Retinal pigment epithelial cell (primary cell): ENCODE measurements at regions not wholly inside any gene's neighbourhood (a gene's known extent, or its start where the extent isn't known, plus 50 kb on each side); places are given as distances from the start of the nearest gene placed in this dataset.

Source experiments
- DNase-seq: peaks from one replicate; pipeline ENCODE4 v3.0.0-alpha.2; 2010; ENCODE audit warnings: low read depth
- H3K4me3 ChIP-seq: 2 replicates; pipeline ENCODE4 v1.5.1; 2011; ENCODE audit warnings: mild to moderate bottlenecking, low read length, control low read depth, moderate library complexity
- TF ChIP-seq, protein P1 (sequence below): conservative IDR thresholded peaks from 2 replicates; pipeline ENCODE4 v1.5.1; 2011; ENCODE audit warnings: low read depth, low read length, control low read depth, inconsistent platforms

DNA sequence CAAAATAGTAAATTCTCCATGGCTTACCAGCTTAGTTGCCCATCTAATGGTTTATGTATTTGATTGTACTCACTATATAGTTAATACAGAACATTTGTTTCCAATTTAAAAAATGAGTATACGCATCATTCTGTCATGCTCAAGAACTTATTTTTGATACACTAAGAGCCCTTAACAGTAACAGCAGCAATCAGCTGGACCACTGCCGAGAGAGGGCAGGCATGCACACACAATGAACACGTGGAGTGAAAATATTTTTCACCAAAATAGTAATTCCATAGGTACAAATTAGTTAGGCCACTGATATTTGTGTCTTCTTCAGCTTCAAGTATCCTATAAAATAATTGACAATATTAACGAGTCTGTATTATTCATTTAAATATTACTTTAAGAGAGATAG lies 109.9 kb downstream of the KLF12 start:
- no peak for DNase-seq
- TF ChIP-seq, protein P1, sequence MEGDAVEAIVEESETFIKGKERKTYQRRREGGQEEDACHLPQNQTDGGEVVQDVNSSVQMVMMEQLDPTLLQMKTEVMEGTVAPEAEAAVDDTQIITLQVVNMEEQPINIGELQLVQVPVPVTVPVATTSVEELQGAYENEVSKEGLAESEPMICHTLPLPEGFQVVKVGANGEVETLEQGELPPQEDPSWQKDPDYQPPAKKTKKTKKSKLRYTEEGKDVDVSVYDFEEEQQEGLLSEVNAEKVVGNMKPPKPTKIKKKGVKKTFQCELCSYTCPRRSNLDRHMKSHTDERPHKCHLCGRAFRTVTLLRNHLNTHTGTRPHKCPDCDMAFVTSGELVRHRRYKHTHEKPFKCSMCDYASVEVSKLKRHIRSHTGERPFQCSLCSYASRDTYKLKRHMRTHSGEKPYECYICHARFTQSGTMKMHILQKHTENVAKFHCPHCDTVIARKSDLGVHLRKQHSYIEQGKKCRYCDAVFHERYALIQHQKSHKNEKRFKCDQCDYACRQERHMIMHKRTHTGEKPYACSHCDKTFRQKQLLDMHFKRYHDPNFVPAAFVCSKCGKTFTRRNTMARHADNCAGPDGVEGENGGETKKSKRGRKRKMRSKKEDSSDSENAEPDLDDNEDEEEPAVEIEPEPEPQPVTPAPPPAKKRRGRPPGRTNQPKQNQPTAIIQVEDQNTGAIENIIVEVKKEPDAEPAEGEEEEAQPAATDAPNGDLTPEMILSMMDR = peak; percentile 28
- no peak overlapping the region for H3K4me3 ChIP-seq

DNA sequence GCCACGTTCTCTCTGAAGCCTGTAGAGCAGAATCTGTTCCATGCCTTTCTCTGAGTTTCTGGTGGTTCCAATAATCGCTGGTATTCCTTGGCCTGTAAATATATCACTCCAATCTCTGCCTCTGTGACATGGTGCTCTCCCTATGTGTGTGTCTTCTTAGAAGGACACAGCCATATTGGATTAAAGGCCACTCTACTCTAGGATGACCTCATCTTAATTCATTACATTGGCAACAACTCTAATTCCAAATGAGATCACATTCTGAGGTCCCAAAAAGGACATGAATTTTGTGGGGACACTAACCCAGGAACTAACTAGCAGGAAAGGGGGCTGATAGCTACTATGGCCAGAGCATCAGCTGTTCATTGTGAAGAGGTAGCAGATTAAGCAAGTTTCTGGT lies 110.7 kb downstream of the KLF12 start:
- TF ChIP-seq, protein P1 = no peak
- no peak for DNase-seq
- H3K4me3 ChIP-seq = no peak overlapping the region

DNA sequence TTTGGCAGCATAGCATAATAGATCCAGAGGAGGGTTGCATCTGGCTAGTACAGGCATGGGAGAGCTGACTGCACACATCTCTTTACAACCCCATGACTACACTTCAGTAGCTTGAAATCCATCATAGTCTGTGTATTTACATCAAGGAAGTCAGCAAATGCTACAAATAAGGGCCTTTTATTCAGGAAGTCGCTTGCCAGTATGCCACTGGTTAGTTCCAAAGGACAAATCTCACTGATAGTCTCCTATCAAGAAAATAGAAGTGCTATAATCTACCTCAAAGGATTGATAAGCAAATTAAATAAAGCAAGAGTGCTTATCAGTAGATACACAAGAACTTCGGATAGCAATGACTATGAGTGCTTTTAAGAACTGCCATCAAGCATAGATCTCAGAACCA lies 112.7 kb downstream of the KLF12 start:
- TF ChIP-seq, protein P1 = no peak
- no peak overlapping the region for H3K4me3 ChIP-seq
- no peak for DNase-seq

DNA sequence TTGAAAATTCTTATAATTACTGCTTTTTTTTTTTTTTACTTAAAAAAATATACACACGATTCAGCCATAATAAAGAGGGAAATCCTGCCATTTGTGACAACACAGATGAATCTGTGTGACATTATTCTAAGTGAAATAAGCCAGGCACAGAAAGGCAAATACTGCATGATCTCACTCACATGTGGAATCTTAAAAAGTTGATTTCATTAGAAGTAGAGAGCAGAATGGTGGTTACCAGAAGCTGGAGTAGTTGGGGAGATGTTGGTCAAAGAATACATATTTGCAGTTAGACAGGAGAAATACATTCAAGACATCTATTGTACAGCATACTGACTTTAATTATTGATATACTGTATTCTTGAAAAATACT lies 116.2 kb downstream of the KLF12 start:
- no peak overlapping the region for H3K4me3 ChIP-seq
- no peak for DNase-seq
- TF ChIP-seq, protein P1 = no peak

DNA sequence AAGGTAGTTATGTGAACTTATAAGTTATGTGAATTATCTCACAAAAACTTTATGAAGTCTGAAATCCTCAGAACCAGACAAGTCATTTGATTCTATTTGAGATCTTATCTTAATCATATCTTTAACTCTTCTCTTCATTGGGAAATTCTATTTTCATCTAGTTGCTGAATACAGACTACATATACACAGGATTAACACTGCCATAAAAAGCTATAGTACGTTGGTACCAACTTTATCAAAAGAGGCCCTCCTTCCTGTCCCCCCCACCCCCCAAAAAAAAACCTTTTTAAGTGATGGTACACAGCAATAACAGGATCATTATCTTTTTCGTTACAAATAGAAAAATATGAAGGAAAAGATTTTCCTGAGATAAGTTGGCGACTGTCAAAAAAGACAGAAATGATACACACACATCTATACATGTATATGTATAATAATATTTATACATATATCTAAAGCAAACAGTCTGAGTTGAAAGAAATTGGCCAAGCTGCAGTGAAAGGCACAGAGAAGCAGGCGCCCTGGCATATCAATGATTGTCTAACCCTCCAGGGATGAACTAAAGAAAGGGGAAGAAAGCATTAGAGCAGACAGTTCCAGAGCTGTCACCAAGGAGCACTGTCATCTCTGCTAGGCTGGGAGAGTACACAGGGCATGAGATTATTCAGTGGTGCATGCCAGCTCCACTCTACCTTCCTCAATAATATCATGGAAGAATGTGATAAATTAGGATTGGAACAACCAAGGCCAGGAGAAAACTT lies 116.7 kb downstream of the KLF12 start:
- TF ChIP-seq, protein P1 = no peak
- H3K4me3 ChIP-seq = no peak overlapping the region
- DNase-seq = no peak

DNA sequence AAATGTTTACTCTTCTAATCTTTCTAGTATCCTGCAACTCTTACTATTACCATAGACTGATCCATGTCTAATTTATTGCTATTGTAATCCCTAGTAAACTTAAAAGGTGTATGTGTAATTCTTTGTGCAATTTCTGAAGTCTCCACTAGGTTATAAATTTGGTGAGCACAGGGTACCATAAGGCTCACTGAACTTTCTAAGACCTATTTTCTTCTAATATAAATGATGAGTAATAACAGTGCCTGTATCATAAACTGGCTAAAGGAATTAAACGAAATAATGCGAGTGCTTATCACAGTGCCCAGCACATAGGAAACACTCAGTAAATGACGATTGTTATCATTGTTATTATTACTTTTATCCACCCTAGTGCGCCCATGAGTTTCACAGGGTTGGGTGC lies 119.1 kb downstream of the KLF12 start:
- no peak overlapping the region for H3K4me3 ChIP-seq
- no peak for DNase-seq
- TF ChIP-seq, protein P1 = peak; percentile 38

DNA sequence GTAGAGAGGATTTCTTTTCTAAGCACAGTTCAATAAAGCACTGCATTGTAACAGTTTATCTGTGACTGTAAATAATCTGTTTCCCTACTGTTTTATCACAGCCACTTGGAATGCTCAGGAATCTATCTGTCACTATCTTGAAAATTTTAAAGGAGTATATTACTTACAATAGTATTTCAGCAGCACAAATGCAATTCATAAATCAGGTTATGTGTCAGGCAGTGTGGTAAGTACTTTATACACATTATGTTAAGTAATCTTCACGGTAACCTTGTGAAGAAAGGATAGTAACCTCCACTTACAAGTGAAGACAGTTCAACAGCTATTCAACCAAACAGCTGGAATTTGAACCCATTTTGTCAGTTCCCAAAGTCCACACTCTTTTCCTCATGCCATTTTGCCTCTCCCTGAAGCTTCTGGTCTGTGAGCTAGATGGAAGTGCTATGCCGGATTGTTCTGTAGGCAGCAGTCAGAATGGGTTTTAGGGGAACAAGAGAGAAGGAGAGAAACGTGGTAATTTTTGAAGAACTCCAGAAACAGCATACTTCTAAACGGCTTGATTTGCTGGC lies 125.0 kb downstream of the KLF12 start:
- TF ChIP-seq, protein P1 = no peak
- DNase-seq = no peak
- no peak overlapping the region for H3K4me3 ChIP-seq
